ENCODE measurements at regions not wholly inside any gene's neighbourhood (a gene's known extent, or its start where the extent isn't known, plus 50 kb on each side); places are given as distances from the start of the nearest gene placed in this dataset.

GRCh38 chr5:158378931-158379330 lies 520.0 kb upstream of the CLINT1 start:
- DNase-seq: no peak
- TF ChIP-seq CTCF (IDR thresholded peaks at IDR 0.05; ENCODE audit: partially characterized antibody, unreplicated experiment): no peak
- Mint-ChIP-seq H3K36me3 (ENCODE audit: unreplicated experiment) (no peaks in the 10 kb centered on the region), H3K9me3 (ENCODE audit: unreplicated experiment) (peaks cover 5% of the 10 kb centered on the region), H3K4me3 (ENCODE audit: unreplicated experiment) (no peak overlapping the region), H3K27ac (ENCODE audit: unreplicated experiment) (no peak overlapping the region), H3K27me3 (ENCODE audit: unreplicated experiment) (peaks cover 2% of the 10 kb centered on the region), H3K4me1 (ENCODE audit: low read depth, unreplicated experiment) (peaks cover 8% of the 10 kb centered on the region)

DNA sequence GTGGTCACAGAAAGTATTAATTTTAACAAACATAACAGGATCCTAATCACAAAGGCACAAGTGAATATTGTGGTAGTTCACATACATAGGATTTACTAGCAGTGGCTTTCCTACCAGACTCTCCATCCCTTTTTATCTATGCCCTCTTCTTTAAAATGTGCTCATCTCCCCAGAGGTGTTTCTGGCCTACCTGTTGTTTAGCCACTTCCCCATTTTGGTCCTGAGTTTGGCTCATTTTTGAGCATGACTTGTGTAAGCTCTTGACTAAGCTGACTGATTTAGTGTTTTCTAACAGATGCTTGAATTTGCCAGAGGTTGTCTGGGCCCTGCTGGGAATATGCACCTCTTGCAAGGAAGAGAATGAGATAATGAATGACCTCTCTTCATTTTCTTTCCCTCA lies 517.7 kb upstream of the CLINT1 start:
- Mint-ChIP-seq H3K27me3 (ENCODE audit: unreplicated experiment) (peaks cover 2% of the 10 kb centered on the region), H3K4me3 (ENCODE audit: unreplicated experiment) (no peak overlapping the region), H3K9me3 (ENCODE audit: unreplicated experiment) (peaks cover 5% of the 10 kb centered on the region), H3K36me3 (ENCODE audit: unreplicated experiment) (no peaks in the 10 kb centered on the region), H3K27ac (ENCODE audit: unreplicated experiment) (peak overlapping the region; percentile 36), H3K4me1 (ENCODE audit: low read depth, unreplicated experiment) (peaks cover 9% of the 10 kb centered on the region)
- DNase-seq: no peak
- TF ChIP-seq CTCF (IDR thresholded peaks at IDR 0.05; ENCODE audit: partially characterized antibody, unreplicated experiment): no peak

- TF ChIP-seq CTCF (IDR thresholded peaks at IDR 0.05; ENCODE audit: partially characterized antibody, unreplicated experiment): no peak
- H3K9me3 Mint-ChIP-seq (ENCODE audit: unreplicated experiment): peaks cover 3% of the 10 kb centered on the region
Observed at GRCh38 chr5:158375531-158375930, 516.6 kb upstream of the CLINT1 start.

DNA sequence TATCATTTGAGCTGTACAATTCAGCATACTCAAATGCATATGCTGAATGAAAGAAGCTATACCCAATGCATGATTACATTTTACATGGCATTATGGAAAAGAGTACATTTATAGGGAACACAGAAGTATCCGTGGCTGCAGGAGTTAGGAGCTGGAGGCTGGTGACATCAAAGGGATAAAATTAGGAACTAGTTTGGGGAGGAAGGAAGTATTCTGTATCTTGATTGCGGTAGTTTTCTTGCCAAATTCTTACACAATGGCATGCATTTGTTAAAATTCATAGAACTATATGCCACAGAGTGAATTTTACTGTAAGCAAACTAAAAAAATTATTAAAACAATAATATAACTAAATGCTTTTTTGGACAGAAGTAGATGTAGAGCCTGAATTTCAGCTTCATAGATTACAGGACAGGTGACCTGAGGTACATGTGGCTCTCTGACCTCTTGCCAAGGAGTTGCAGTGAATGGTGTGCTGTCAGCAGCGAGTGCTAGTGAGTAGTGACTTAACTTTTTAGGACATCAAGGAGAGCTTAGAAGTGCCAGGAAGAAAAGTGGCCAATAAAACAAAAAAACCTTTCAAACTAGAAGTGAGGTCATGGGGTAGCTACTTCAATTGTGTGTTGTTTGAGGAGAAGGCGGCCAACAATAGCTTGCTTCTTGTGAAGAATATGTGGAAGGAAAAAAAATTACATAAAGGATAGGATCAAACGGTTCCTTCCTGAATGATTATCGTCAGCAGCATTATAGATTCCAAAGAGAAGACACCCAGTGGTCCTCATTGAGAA lies 514.9 kb upstream of the CLINT1 start:
- no peaks in the 10 kb centered on the region for H3K9me3 Mint-ChIP-seq (ENCODE audit: unreplicated experiment)
- no peaks in the 10 kb centered on the region for H3K36me3 Mint-ChIP-seq (ENCODE audit: unreplicated experiment)
- peaks cover 23% of the 10 kb centered on the region for H3K4me1 Mint-ChIP-seq (ENCODE audit: low read depth, unreplicated experiment)
- H3K27me3 Mint-ChIP-seq (ENCODE audit: unreplicated experiment): peaks cover 2% of the 10 kb centered on the region
- H3K27ac Mint-ChIP-seq (ENCODE audit: unreplicated experiment): peak overlapping the region; percentile 3
- DNase-seq: no peak
- no peak overlapping the region for H3K4me3 Mint-ChIP-seq (ENCODE audit: unreplicated experiment)
- no peak for TF ChIP-seq CTCF (IDR thresholded peaks at IDR 0.05; ENCODE audit: partially characterized antibody, unreplicated experiment)

More at GRCh38 chr5:158375531-158375930, 516.6 kb upstream of the CLINT1 start:
- Mint-ChIP-seq H3K27me3 (ENCODE audit: unreplicated experiment) (peaks cover 2% of the 10 kb centered on the region), H3K27ac (ENCODE audit: unreplicated experiment) (peak overlapping the region; percentile 49), H3K4me1 (ENCODE audit: low read depth, unreplicated experiment) (peaks cover 7% of the 10 kb centered on the region), H3K36me3 (ENCODE audit: unreplicated experiment) (no peaks in the 10 kb centered on the region), H3K4me3 (ENCODE audit: unreplicated experiment) (no peak overlapping the region)
- no peak for DNase-seq

- H3K27me3 Mint-ChIP-seq (ENCODE audit: unreplicated experiment): no peaks in the 10 kb centered on the region
- H3K4me3 Mint-ChIP-seq (ENCODE audit: unreplicated experiment): peak overlapping the region; percentile 9
- no peak for DNase-seq
- H3K36me3 Mint-ChIP-seq (ENCODE audit: unreplicated experiment): no peaks in the 10 kb centered on the region
- TF ChIP-seq CTCF (IDR thresholded peaks at IDR 0.05; ENCODE audit: partially characterized antibody, unreplicated experiment): no peak
- peaks cover 40% of the 10 kb centered on the region for H3K4me1 Mint-ChIP-seq (ENCODE audit: low read depth, unreplicated experiment)
- H3K9me3 Mint-ChIP-seq (ENCODE audit: unreplicated experiment): peaks cover 9% of the 10 kb centered on the region
- H3K27ac Mint-ChIP-seq (ENCODE audit: unreplicated experiment): peak overlapping the region; percentile 94
Observed at GRCh38 chr5:158369241-158369640, 510.3 kb upstream of the CLINT1 start.

Data from glutamatergic neuron (in vitro differentiated cells).